Body of pancreas (tissue), 4 donors: ENCODE measurements at regions not wholly inside any gene's neighbourhood (a gene's known extent, or its start where the extent isn't known, plus 50 kb on each side); places are given as distances from the start of the nearest gene placed in this dataset.

Experiments
- ATAC-seq: fragments of 150-250 bp; one replicate; pipeline ENCODE4 v1.9.1; 2016
- DNase-seq, 4 donors: peaks; one replicate each; pipeline ENCODE4 v3.0.0-alpha.2; 2019
- H3K27ac ChIP-seq, 4 donors: fragments of 200-600 bp; sonication (generic); 1 replicate in 3 of 4; 2 replicates in 1 of 4; pipeline versions ENCODE4 v1.5.1 to v1.6.1; 2016 to 2019; ENCODE audit warnings: mild to moderate bottlenecking in 1 of 4, mixed read lengths in 1 of 4, moderate library complexity in 1 of 4
- H3K27me3 ChIP-seq, 2 donors: fragments of 200-600 bp; sonication (generic); one replicate each; pipeline ENCODE4 v1.6.0; 2016; ENCODE audit warnings: mild to moderate bottlenecking in 1 of 2
- H3K36me3 ChIP-seq, 2 donors: fragments of 200-600 bp; sonication (generic); replicated peaks in 1 of 2; 2 replicates each; pipeline ENCODE4 v1.5.1; 2016; ENCODE audit warnings: low read depth in 2 of 2; ENCODE audit not compliant: insufficient read depth in 1 of 2
- H3K4me1 ChIP-seq: fragments of 200-600 bp; sonication (generic); one replicate; pipeline ENCODE4 v1.6.0; 2016
- H3K4me3 ChIP-seq, 2 donors: fragments of 200-600 bp; sonication (generic); 1 replicate in 1 of 2; 2 replicates in 1 of 2; pipeline ENCODE4 v1.5.1; 2016 to 2019
- H3K9me3 ChIP-seq, 3 donors: fragments of 200-600 bp; sonication (generic); 1 replicate in 2 of 3; 2 replicates in 1 of 3; pipeline ENCODE4 v1.5.1; 2016
- POLR2A ChIP-seq, 3 donors: fragments of 450-650 bp; IDR thresholded peaks; one replicate each; pipeline ENCODE4 v1.6.1; 2016; ENCODE audit warnings: antibody characterized with exemption in 3 of 3, mild to moderate bottlenecking in 2 of 3
- WGBS, 2 donors: methylation state at CpG; one replicate each; pipeline ENCODE4 v1.1.5; 2017; 5-methylcytosine and 5-hydroxymethylcytosine counted together
- intact Hi-C: fragments of 100-400 bp; cut with DNase I; formaldehyde crosslinking; loops from one replicate; pipeline ENCODE4 v1.15.1; 2023
- TF ChIP-seq, protein P1 (sequence below), 7 experiments: fragments of 450-650 bp in 4 of 7; fragments of 200-600 bp in 3 of 7; sonication (generic) in 3 of 7; IDR thresholded peaks; one replicate each; pipeline ENCODE4 v1.5.1; 2016 to 2019; ENCODE audit warnings: antibody characterized with exemption in 7 of 7

DNA sequence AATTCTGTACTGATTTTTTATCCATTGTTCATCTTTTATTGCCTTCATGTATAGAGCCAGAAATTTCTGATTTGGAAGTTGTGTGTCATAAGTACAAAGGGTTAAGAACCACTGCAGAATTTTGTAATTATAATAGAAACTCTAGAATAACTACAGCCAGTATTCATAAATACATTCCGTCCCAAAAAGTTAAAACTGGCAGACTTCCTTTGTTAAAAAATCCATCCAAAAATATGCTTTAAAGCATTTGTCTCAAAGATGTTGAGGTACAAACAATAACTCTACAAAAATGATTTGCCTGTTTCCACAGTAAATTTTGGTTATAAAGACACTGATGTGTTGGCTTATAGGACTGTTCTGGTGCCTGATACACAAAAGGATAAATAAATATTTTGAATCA lies 436.6 kb downstream of the DTWD2 start:
- TF ChIP-seq, protein P1, sequence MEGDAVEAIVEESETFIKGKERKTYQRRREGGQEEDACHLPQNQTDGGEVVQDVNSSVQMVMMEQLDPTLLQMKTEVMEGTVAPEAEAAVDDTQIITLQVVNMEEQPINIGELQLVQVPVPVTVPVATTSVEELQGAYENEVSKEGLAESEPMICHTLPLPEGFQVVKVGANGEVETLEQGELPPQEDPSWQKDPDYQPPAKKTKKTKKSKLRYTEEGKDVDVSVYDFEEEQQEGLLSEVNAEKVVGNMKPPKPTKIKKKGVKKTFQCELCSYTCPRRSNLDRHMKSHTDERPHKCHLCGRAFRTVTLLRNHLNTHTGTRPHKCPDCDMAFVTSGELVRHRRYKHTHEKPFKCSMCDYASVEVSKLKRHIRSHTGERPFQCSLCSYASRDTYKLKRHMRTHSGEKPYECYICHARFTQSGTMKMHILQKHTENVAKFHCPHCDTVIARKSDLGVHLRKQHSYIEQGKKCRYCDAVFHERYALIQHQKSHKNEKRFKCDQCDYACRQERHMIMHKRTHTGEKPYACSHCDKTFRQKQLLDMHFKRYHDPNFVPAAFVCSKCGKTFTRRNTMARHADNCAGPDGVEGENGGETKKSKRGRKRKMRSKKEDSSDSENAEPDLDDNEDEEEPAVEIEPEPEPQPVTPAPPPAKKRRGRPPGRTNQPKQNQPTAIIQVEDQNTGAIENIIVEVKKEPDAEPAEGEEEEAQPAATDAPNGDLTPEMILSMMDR (IDR thresholded peaks at IDR 0.05): no peak
- TF ChIP-seq POLR2A (IDR thresholded peaks at IDR 0.05): no peak
- no peak for ATAC-seq

DNA sequence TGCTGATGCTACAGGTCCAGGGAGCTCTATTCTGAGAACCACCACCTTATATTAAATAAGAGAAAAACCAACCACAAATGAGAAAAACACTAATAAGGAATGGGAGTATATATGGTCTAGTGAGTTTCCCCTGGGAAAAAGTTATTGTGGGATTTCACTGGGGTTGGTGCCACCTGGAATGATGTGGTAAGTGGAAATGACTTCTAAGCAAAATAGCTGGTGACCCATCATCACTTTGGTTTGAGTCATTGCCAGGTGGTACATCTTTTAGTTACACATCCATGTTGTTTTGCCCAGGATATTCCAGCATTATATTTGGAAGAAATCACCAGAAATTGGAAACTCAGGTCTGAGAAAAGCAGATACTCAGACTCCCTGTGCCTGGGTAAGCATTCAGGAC lies 437.3 kb downstream of the DTWD2 start:
- H3K36me3 ChIP-seq: no peaks in the 10 kb centered on the region
- TF ChIP-seq, protein P1 (IDR thresholded peaks at IDR 0.05): no peak
- TF ChIP-seq POLR2A (IDR thresholded peaks at IDR 0.05): no peak
- no peaks in the 10 kb centered on the region for H3K9me3 ChIP-seq
- H3K27me3 ChIP-seq: no peaks in the 10 kb centered on the region
- no peak overlapping the region for H3K4me3 ChIP-seq
- ATAC-seq (no peak), DNase-seq (no peak)
- no peak overlapping the region for H3K27ac ChIP-seq
- H3K4me1 ChIP-seq: no peaks in the 10 kb centered on the region
- intact Hi-C loops: no loop called here

More for the DNA sequence above, 436.6 kb downstream of the DTWD2 start:
- intact Hi-C loops: no loop called here
- Histone ChIP-seq H3K36me3 (no peaks in the 10 kb centered on the region), H3K9me3 (no peaks in the 10 kb centered on the region), H3K4me1 (no peaks in the 10 kb centered on the region), H3K4me3 (no peak overlapping the region), H3K27ac (no peak overlapping the region), H3K27me3 (no peaks in the 10 kb centered on the region)
- DNase-seq: no peak
- WGBS, 2 donors: 54 to 69% methylated on average over 1 of the region's 1 CpG

DNA sequence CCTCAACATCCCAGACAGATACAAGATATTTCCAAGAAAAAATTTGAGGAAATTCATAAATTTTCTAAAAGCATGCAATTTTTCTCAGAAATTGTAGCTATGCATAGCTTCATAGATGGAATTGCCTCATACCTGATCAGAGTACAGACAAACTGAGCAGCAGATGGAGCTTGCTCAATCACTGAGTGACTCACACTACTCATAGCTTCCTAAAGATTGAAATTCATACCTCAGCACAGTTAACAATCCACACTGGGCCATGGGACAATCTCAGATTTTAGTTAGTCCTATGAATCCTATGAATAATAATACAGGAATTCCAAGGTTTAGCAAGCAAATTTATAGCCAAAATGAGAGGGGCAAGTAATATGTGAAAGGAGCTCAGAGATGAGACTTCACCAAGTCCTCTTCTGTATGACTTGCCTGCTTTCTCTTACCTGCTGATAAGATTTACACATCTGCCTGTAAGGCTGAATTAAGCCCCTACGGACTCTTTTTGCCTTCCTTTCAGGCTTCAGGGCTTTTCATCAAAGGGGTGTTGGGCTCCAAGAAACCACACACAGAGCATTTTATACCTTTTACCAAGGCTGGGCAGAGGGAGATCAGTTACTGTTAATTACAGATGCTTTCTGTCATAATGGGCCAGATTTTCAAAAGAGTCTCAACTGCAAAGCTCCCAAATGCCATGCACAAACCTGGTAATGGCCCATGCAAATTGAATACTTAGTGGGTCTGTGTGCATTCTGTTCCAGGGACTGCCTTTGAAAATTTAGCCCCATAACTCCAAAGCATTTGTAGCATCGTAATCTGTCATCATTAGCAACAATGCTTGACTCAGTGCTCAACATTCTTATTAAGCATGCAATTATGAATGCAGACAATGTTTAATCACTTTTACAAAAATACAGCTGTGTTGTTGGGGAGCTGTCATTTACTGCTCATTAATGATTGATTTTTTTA lies 439.3 kb downstream of the DTWD2 start:
- DNase-seq: no peak
- H3K27ac ChIP-seq: no peak overlapping the region
- no peak for ATAC-seq
- TF ChIP-seq, protein P1 (IDR thresholded peaks at IDR 0.05): no peak
- TF ChIP-seq POLR2A (IDR thresholded peaks at IDR 0.05): no peak
- H3K9me3 ChIP-seq: no peaks in the 10 kb centered on the region
- H3K4me1 ChIP-seq: no peaks in the 10 kb centered on the region
- H3K36me3 ChIP-seq: no peaks in the 10 kb centered on the region
- intact Hi-C loops: no loop called here
- no peaks in the 10 kb centered on the region for H3K27me3 ChIP-seq
- no peak overlapping the region for H3K4me3 ChIP-seq
- 69 to 77% methylated on average over 2 of the region's 2 CpGs for WGBS, 2 donors

DNA sequence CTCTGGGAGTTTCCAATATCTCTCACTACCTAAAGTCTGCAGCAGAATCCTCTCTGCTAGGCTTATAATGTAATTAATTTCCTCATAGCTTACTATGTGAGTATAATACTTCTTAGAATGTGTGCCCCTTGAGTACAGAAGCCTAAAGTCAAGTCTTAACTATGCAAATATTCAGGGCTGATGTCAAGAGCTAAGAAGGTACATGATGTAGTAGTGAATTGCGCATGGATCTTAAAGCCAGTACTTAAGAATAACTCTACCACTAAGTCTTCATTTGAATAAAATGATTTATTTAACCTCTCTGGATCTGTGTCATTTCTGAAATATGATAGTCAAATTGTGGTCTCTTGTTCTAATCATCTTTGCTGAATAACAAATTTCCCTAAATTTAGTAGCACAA lies 442.9 kb downstream of the DTWD2 start:
- Histone ChIP-seq H3K4me1 (no peaks in the 10 kb centered on the region), H3K27ac (no peak overlapping the region), H3K4me3 (no peak overlapping the region), H3K9me3 (no peaks in the 10 kb centered on the region), H3K36me3 (no peaks in the 10 kb centered on the region), H3K27me3 (no peaks in the 10 kb centered on the region)
- intact Hi-C loops: no loop called here
- TF ChIP-seq, protein P1 (IDR thresholded peaks at IDR 0.05): no peak
- TF ChIP-seq POLR2A (IDR thresholded peaks at IDR 0.05): no peak
- DNase-seq (no peak), ATAC-seq (no peak)
- 96 to 98% methylated on average over 1 of the region's 1 CpG for WGBS, 2 donors
